ENCODE measurements at regions not wholly inside any gene's neighbourhood (a gene's known extent, or its start where the extent isn't known, plus 50 kb on each side); places are given as distances from the start of the nearest gene placed in this dataset.

DNA sequence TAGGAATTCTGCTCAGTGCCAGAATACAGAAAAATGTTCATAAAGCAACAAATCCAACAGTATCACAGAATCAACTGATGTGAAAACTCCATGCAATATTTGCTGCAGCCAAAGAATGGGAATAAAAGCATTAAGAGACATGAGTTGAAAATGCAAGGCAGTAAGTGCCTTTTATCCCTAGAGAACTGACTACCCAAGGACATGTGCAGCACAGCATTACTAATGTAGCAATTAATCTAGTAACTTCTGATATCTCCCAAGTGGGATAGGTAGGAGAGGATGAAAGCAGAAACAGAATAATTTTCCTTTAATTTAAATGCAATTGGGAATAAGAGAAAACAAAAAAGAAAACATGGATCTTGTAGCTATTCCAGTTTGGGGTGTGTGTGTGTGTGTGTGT is 497.5 kb upstream of the CBLB start:
- no peak for DNase-seq

DNA sequence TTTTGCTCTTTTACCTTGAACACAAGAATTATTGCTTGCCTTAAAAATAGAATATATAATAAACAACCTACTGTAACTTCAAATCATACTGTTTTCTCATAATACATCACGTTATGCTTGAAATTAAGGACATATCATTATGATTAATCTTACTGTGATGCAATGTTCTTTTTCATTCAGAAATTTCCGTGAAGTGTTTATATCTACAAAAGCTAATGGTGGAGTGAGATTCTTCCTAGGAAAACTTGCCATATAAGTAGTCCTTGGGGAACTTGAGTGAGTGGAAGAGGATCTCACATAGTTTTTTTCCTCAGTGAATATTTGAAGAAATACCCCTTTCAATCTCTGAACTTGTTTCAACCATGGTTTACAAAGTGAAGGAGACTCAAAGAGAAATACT is 498.7 kb upstream of the CBLB start:
- DNase-seq, result no peak

DNA sequence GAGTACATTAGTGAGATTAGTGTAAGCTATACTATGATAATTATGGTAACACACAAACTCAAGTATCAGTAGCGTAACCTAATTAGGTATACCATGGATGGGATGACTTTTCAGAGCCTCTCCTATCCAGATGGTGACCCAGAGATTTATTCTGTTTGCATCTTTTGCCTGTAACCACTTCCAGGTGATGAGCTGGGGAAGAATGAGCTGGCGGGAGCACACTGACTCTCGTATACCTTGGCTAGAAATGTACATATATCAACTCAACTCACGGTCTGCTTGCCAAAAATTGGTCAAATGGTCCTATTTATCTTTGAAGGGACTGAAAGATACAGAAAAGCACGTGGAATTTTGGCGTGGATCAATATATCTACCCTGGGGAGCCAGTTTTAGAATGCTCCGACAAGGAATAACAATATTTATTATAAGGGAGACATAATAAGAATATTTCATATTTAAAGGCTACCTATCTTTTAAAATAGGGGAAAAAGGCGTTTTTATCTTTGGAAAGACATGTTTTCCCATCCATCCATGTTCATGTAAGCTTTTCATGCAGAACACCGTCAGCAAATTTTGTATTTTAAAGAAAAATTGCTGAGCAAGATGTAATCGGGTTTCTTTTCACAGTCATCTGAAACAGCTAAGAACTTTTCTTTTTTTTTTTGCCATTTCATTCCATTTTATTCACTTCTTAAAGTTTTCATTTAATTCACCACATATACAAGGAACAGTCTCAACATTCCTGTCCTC is 502.6 kb upstream of the CBLB start:
- no peak for DNase-seq

DNA sequence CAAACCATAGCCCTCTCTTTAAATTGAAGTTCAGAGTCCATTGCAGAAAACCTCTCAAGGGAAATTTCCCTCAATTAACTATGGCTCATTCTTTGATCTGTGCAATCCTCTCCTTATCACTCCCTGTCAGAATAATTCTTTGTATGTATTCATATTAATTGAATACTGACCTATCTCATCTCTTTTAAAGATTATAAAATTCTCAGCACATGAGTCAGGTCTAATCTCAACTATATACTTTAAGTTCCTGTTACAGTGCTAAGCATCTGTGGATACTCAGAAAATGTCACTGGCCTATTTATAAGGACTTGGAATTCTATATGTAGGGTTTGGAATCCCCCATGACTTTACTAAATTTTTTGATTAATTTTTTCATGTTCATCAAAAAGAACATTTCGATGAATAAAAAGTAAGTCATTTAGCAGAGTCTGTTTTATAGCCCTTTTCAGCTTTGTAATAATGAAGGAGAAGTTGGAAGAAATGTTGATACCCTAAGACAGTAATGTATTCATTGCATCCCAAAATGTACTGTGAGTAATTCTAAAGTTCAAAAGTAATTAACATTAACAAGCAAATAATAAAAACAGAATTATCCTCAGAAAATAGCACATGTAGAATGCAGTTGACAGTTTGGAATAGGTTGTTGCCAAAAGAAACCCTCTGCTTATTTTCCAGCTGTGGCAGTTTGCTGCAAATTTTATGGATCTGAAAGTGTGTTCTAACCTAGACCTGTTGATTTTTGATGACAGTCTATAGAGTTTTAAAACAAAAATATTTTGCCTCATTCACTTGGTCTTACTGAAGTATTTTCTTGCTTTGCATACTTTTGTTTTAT is 503.4 kb upstream of the CBLB start:
- DNase-seq, result no peak

DNA sequence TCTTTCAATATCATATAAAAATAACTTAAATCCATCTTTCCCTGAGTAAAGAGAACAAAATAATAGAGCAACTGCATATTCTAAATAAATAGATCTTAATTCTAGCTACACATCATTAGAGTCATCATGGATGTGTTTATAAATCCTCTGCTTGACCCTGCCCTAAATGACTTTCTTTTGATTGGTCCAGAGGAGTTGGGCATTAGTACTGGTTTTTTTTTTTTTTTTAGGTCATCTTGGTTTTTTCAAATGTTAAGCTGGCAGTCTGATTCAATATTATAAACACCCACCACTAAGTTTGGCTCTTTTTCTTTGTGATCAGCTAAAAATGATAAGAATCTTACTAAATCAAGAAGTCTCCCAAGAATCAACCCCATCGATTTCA is 504.0 kb upstream of the CBLB start:
- DNase-seq, result no peak

DNA sequence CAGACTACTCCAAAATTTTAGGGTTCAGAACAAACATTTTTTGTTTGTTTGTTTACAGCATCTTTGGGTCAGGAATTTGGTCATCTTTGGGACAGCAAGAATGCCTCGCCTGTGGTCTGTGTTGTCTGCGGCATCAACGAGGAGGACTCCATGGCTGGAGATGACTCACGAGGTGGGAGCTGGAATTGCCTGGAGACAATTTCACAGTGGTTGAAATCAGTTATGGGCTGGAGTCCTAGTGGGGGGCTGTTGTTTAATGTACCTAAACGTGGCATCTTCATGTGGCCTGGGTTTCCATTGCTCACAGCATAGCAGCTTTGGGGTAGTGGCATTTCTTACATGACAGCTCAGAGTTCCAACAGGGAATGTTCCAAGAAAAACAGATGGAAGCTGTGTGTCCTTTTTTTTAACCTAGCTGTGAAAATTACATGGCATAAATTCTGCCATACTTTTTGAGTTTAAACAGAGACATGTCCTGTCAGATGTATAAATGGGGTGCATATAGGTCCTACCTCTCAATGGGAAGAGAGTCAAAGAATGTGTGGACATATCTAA is 507.3 kb upstream of the CBLB start:
- no peak for DNase-seq

DNA sequence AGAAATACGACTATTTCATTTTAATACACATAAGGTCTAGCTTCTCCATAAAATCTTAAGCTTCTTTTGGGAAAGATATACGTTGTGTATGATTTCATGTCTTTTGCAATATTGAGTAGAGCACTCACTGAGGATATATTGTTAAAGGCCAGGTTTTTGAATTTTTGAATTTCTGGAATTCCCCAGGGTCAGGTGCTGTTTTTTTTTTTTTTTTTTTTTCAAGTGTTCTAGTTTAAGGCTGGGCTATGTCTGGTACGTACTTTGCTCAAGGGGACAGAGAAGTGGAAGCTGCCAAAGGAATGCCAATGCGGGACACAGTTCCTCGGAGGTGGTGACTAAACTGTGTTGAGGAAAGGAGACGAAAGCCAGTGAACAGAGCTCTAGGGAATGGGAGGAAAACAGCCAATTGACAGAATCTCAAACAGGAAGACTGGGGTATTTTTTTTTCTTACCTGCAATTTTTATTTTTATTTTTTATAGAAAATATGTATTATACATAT is 510.5 kb upstream of the CBLB start:
- DNase-seq, result no peak

DNA sequence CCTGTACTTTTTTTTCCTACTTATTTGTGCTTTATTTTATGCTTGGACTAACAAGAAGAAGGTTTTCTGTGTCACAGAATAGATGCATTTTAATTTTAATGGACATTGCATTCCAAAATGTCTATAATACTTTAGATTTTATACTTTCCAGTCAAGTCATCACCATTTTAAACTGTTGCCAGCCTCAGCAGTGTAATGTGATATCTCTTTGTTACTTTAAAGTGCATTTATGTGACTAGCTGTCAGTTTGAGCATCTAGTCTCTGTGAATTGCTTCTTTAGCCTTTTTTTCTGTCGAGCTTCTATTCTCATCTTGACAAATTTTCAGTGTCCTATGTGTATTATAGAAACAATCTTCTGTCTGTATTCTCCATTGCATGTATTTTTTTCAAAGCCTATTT is 511.4 kb upstream of the CBLB start:
- no peak for DNase-seq

DNA sequence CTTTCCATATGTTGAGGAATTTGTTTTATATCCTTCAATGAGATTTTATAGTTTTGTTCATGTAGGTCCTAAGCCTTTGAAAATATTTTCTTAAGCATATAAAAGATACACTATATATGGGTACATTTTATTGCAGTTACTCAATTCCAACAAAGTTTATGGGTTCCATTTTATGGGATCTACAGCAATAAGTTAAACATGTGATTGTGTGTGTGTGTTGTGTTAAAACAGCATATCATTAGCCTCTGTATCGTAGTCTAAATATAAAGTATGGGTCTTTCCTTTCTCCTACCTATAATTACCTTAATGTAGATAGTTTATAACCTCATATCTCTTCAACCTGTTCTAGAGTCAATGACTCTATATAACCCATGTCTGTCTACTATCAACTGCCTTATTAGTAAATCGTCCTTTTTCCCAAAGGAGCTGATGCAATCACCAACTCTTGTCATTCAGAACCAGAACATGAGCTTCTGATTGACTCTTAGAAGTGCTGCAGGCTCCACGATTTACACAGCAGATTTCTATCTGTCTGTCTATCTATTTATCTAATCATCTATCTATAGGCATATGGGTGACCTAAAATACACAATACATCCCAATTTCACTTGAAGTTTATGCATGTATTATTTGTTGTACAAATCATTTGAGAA is 512.6 kb upstream of the CBLB start:
- DNase-seq, result no peak

DNA sequence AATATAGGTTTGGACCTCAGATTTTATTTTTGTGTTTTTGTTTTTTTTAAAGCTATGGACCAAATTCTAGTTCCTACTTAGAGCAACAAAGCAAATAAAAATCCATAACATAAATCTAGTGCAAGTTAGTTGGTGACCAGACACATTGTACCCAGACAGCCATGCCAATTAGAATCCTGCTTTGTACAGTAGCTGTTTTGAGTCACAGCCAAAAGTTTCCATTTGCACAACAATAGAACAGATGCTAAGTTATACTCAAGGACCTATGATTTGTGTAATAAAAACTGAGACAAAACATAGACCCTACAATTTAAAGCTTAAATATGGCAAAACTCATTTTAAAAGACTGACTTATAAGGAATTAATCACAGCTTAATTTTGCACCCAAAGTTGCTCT is 513.1 kb upstream of the CBLB start:
- DNase-seq, result no peak

DNA sequence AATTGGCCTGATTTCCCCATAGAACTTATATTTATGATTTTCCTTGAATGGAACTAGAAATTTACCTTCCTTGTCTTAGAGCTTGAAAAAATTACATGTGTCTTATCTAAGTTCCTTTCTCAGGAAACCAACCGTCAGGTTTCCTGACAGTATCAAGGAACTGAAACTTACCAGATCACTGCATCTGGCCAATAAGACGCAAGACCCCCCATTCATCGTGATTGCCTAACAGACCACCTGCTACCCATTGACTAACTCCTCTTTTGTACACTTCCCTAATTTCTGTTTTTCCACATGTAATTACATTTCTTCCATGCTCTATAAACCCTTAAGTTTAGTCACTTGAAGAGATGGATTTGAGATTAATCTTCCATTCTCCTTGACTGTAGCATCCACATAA is 517.2 kb upstream of the CBLB start:
- no peak for DNase-seq

DNA sequence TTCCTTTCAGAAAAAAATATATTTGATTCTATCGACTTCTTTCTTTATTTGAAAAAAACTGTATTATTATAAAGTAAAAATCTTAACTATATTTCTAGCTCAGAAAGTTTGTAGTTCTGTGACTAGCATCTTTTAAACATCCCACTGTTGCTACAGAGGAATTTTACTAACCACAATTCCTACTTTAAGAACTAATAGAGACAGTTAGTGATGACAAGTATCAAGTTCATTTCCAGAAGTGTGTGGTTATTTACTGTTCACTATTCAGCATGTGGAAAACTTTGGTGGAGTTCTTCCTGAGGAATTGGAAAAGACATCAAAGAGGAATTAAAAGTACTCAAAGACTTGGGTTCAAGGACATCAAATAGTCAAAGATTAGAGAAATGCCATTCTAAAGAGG is 524.1 kb upstream of the CBLB start:
- no peak for DNase-seq

DNA sequence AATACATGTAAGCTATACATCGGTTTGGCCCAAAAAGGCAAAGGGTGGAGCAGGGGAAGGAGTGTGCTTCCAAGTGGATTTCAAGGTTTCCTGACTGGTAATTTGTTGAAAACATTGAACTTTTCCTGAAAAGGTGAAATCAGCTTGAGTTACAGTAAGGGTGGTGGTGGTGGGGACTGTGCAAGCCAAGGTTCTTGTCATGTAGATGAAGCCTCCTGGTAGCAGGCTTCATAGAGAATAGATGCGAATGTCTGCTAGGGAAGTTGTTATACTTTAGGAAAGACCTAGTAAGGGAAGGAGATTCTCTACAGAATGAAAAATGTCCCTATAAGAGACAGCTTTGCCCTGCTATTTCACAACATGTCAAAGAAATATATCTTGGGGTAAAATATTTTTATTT is 528.2 kb upstream of the CBLB start:
- no peak for DNase-seq

DNA sequence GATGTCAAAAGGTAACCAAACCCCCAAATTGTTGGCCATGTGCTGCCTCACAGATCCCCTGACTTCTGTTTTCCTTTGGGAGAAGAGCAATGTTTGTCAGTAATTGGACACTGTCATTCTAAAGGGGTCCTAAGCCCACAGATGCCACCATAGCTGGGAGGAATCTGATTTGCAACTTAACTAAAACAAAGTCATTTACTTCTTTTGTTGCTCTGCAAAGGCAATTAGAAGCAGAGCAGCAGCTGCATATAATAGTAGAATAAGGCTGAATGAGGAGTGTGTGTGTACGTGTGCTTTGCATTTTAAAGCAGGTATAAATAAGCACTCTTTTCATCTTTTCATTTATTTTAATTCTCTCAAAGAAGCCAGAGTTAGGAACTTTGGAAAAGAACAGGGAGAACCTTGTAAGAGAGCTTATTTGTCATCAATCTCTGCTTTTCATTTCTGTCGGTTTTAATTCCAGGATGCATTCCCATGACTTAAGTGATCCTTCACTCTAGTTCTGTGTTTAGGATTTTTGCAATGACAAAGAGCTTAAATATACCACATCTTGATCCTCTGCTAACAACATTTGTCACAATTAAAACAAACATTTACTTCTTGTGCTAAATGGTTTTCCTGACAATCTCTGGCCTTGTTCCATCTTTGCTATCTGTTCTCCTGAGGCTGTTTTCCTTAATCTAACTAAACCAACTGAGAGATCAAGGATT is 530.2 kb upstream of the CBLB start:
- no peak for DNase-seq

DNA sequence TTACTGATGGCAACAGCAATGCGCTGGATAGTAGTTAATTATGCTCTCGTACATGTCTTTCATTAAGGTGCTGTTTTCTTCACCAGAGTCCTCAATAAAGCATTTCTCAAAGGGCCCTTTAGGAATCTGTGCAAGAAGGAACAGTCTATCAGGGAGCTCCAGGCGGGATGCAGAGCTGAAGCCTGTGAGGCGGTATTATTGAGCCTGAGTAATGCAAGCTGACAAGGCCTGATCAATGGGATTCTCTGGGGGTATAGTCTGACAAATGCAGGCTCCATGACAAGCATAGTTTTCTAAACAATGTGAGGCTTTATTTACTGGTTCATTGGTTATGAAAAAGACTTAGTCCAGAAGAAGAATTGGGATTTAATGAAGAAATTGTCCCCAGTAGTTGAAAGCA is 530.9 kb upstream of the CBLB start:
- no peak for DNase-seq

DNA sequence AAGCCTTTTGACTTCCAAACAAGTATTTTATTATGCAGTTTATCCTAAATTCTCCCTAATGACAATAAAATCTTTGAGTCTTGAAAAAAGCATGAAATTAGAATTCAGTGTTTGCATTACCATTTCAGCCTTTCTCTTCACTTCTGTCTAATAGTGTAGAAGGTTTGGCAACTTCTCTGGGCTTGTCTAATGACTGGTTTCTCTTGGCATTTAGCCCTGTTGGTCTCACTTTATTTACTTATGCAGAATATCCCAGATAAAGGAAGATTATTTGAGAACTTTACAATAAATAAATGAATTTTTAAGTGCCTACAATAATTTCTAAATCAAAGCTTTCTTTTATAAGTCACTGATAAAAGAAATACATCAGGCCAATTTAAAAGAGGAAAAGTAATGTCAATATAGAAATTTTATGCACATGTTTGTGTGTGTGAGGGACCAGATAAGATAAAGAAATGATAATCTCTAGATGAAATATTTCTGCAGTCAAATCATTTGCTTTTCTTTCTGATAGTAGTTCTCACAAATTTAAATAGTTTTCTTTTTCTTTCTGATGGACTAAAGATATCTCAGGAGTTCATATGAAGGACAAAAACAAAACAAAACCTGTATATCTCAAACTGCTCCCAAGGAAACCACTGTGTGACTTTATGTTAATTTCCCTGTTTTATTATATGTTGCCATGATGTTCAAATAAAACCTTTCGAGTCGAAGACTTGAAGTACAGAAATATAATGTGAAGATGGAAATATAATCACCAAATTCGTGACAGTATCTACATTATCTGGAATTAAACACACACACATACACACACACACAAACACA is 533.1 kb upstream of the CBLB start:
- no peak for DNase-seq

DNA sequence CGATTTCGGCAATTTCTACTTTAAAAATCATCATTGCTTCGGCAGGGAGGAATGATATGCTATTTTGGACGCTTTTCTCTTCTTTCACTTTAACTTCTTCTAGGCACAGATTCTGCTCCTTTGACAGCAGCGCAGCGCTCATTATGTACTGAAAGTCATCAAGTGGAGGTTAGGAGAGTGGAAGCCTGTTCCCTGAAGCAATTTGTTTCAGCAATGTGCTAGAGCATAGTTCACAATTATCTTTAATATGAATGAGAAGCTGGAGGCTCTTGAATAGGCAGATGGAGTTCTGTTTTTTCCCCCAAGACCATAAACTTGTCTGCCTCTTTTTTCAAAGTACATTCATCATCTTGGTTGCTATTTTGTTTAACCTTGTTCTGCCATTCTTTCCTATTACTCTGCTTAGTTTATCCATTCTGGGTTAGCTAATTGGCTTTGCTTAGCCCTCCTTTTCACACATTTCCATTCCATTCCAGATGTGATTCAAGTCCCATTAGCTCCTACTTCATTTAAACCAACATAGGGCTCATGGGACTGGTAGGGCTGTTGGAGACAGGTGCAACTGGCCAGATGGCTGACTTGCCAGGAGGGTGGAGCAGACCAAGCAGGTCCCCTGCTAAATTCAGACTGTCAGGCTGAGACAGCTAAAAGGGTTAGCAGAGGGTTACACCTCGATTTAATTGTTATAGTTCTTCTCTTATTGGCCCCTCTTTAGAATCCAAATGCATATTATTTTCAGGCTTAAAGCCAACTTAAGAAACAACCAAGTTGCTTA is 534.7 kb upstream of the CBLB start:
- DNase-seq, result no peak

DNA sequence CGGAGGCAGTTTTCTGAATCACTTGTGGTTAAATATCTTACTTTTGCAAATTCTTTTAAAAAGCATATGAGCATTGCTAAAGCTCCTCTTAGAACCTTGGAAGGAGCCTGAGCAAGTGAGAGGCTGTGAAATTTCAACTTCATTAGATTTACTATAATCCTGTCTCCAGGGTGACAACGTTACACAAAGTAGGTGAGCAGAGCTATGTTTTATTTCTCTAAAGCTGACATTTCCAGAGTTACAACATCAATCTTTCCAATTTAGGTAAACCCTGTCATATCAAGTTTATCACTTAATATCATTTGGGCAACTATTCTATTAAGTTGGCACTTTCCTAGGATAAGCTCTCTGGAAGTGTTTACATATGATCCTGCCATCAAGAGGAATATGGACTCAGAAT is 544.9 kb upstream of the CBLB start:
- DNase-seq, result no peak

DNA sequence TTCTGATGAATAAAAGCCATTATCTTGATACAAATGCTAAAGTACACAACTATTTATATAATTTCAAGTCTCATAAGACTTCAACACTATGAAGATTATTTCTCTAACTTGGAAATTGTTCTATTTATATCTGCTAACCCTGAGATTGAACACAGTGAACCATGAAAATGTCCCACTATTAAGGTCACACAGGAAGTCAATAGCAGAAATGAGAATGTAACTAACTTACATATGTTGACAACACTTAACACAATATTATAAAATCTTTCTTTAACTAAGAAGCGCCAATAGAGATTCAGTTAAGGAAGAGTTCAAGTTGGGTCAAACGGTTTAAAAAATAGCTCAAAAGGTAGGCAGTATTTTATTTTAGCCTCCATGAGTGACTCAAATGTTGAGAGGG is 551.8 kb upstream of the CBLB start:
- no peak for DNase-seq

DNA sequence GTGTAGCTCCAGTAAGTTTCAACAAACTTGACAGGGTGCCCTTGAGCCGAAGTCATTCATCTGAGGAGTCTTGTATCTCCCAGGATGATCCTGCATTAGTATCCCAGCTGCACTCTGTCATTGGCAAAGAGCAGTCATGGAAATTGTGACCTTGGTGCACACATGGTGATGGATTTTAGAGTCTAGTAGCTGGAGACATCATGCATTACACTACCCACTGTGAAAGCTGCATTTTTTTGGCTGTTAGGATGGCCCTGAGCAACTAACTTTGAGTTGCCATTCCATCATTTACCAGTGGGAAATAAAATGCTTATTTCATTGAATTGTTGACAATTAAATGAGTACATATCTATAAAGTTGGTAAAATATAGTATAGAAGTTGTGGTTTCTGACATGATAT is 552.6 kb upstream of the CBLB start:
- no peak for DNase-seq

DNA sequence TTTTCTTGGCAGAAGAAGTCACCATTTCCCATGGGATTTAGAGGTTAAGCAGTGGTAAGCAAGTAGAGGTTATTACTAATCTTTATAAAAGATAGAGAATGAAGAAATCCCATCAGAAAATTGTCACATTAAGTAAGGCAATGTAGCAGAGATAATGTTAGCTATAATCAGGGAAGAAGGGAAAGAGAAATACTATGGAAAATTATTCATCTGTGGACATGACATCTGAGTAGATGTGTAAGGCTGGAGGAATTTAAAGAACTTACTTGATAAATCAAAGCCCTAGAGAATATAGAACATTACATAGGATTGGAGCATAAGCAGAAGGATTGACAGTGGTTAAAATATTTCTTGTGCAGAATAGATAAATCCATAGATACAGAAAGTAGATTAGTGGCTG is 553.1 kb upstream of the CBLB start:
- no peak for DNase-seq
